ENCODE measurements at regions not wholly inside any gene's neighbourhood (a gene's known extent, or its start where the extent isn't known, plus 50 kb on each side); places are given as distances from the start of the nearest gene placed in this dataset.

GRCh38 chr6:1257778-1258177 is 54.1 kb upstream of the FOXQ1 start:
- no peak for TF ChIP-seq CTCF (IDR thresholded peaks at IDR 0.05; ENCODE audit: low read depth, low read length)
- no peak for DNase-seq (ENCODE audit: extremely low read depth, low read depth)

- DNase-seq (ENCODE audit: extremely low read depth, low read depth) = no peak
- TF ChIP-seq CTCF (IDR thresholded peaks at IDR 0.05; ENCODE audit: low read depth, low read length) = no peak
Measured at GRCh38 chr6:1256435-1257008, 55.4 kb upstream of the FOXQ1 start.

- TF ChIP-seq CTCF (IDR thresholded peaks at IDR 0.05; ENCODE audit: low read depth, low read length) = no peak
Measured at GRCh38 chr6:1255636-1256365, 56.1 kb upstream of the FOXQ1 start.

GRCh38 chr6:1254326-1254725 is 57.6 kb upstream of the FOXQ1 start:
- no peak for DNase-seq (ENCODE audit: extremely low read depth, low read depth)
- no peak for TF ChIP-seq CTCF (IDR thresholded peaks at IDR 0.05; ENCODE audit: low read depth, low read length)

More at GRCh38 chr6:1255636-1256365, 56.1 kb upstream of the FOXQ1 start:
- no peak for DNase-seq (ENCODE audit: extremely low read depth, low read depth)

- no peak for TF ChIP-seq CTCF (IDR thresholded peaks at IDR 0.05; ENCODE audit: low read depth, low read length)
- no peak for DNase-seq (ENCODE audit: extremely low read depth, low read depth)
Measured at GRCh38 chr6:1253816-1254215, 58.1 kb upstream of the FOXQ1 start.

- no peak for DNase-seq (ENCODE audit: extremely low read depth, low read depth)
- TF ChIP-seq CTCF (IDR thresholded peaks at IDR 0.05; ENCODE audit: low read depth, low read length) = no peak
Measured at GRCh38 chr6:1251198-1252155, 60.4 kb upstream of the FOXQ1 start.
